Occipital lobe (tissue), 1 donor: ENCODE measurements at regions not wholly inside any gene's neighbourhood (a gene's known extent, or its start where the extent isn't known, plus 50 kb on each side); places are given as distances from the start of the nearest gene placed in this dataset.
"Not testable (repeated sequence)": the region's sequence is repeated elsewhere in the genome, so short reads cannot be mapped to it uniquely, and the experiment has no call there.

Experiments
- DNase-seq: peaks from one replicate; lab custom pipeline; 2025; lab: John Stamatoyannopoulos, UW

GRCh38 chr18:8913606-8914403, 188.7 kb upstream of the NDUFV2 start:
- not testable (repeated sequence) for DNase-seq

GRCh38 chr18:8914404-8915264, 187.9 kb upstream of the NDUFV2 start:
- not testable (repeated sequence) for DNase-seq

GRCh38 chr18:8920856-8921787, 181.4 kb upstream of the NDUFV2 start:
- not testable (repeated sequence) for DNase-seq

- DNase-seq: no peak
Measured at GRCh38 chr18:8926464-8926863, 176.0 kb upstream of the NDUFV2 start.

GRCh38 chr18:8928044-8928443, 174.5 kb upstream of the NDUFV2 start:
- no peak for DNase-seq

- DNase-seq: no peak
Measured at GRCh38 chr18:8928847-8929780, 173.4 kb upstream of the NDUFV2 start.

- DNase-seq: no peak
Measured at GRCh38 chr18:8930990-8931616, 171.4 kb upstream of the NDUFV2 start.

- no peak for DNase-seq
Measured at GRCh38 chr18:8932866-8933265, 169.6 kb upstream of the NDUFV2 start.

- DNase-seq: no peak
Measured at GRCh38 chr18:8933714-8934284, 168.7 kb upstream of the NDUFV2 start.

GRCh38 chr18:8935346-8935745, 167.2 kb upstream of the NDUFV2 start:
- not testable (repeated sequence) for DNase-seq

- DNase-seq: no peak
Measured at GRCh38 chr18:8936619-8937018, 165.9 kb upstream of the NDUFV2 start.

GRCh38 chr18:8937160-8938094, 165.1 kb upstream of the NDUFV2 start:
- no peak for DNase-seq

- no peak for DNase-seq
Measured at GRCh38 chr18:8938817-8939216, 163.7 kb upstream of the NDUFV2 start.

GRCh38 chr18:8942021-8942908, 160.2 kb upstream of the NDUFV2 start:
- DNase-seq: no peak

GRCh38 chr18:8942909-8943545, 159.5 kb upstream of the NDUFV2 start:
- DNase-seq: no peak

- DNase-seq: no peak
Measured at GRCh38 chr18:8943900-8944870, 158.3 kb upstream of the NDUFV2 start.
